H7 (cell line): ENCODE measurements at regions not wholly inside any gene's neighbourhood (a gene's known extent, or its start where the extent isn't known, plus 50 kb on each side); places are given as distances from the start of the nearest gene placed in this dataset.

ENCODE experiments used
- DNase-seq: peaks from one replicate; pipeline ENCODE4 v3.0.0; 2012
- H3K27me3 ChIP-seq: 2 replicates; pipeline ENCODE4 v1.6.0; 2011; ENCODE audit warnings: mild to moderate bottlenecking, low read length; ENCODE audit not compliant: control insufficient read depth, insufficient read depth
- H3K36me3 ChIP-seq: replicated peaks from 2 replicates; pipeline ENCODE4 v1.5.1; 2011; ENCODE audit warnings: low read length; ENCODE audit not compliant: control insufficient read depth, insufficient read depth
- H3K4me3 ChIP-seq: 2 replicates; pipeline ENCODE4 v1.5.1; 2011; ENCODE audit warnings: low read depth, mild to moderate bottlenecking, control low read depth, low read length, moderate library complexity; ENCODE audit not compliant: insufficient read depth

GRCh38 chr1:73953586-73953985, 244.4 kb downstream of the LRRIQ3 start:
- no peaks in the 10 kb centered on the region for H3K27me3 ChIP-seq
- no peak overlapping the region for H3K4me3 ChIP-seq
- DNase-seq, result no peak
- no peaks in the 10 kb centered on the region for H3K36me3 ChIP-seq

- H3K27me3 ChIP-seq, result no peaks in the 10 kb centered on the region
- DNase-seq, result no peak
- H3K4me3 ChIP-seq, result no peak overlapping the region
- H3K36me3 ChIP-seq, result no peaks in the 10 kb centered on the region
These were observed 244.8 kb downstream of the LRRIQ3 start for GRCh38 chr1:73953186-73953585.

GRCh38 chr1:73948055-73948454, 249.9 kb downstream of the LRRIQ3 start:
- no peak for DNase-seq
- Histone ChIP-seq H3K36me3 (no peaks in the 10 kb centered on the region), H3K27me3 (no peaks in the 10 kb centered on the region), H3K4me3 (no peak overlapping the region)

- Histone ChIP-seq H3K4me3 (no peak overlapping the region), H3K36me3 (no peaks in the 10 kb centered on the region), H3K27me3 (no peaks in the 10 kb centered on the region)
- DNase-seq, result no peak
These were observed 251.0 kb downstream of the LRRIQ3 start for GRCh38 chr1:73947009-73947408.

- Histone ChIP-seq H3K27me3 (no peaks in the 10 kb centered on the region), H3K4me3 (no peak overlapping the region), H3K36me3 (no peaks in the 10 kb centered on the region)
- DNase-seq, result no peak
These were observed 254.7 kb downstream of the LRRIQ3 start for GRCh38 chr1:73943270-73943669.

GRCh38 chr1:73930293-73930692, 267.7 kb downstream of the LRRIQ3 start:
- no peak for DNase-seq
- H3K27me3 ChIP-seq, result no peaks in the 10 kb centered on the region
- H3K36me3 ChIP-seq, result no peaks in the 10 kb centered on the region
- no peak overlapping the region for H3K4me3 ChIP-seq

- DNase-seq, result no peak
- Histone ChIP-seq H3K4me3 (no peak overlapping the region), H3K27me3 (no peaks in the 10 kb centered on the region), H3K36me3 (no peaks in the 10 kb centered on the region)
These were observed 283.0 kb downstream of the LRRIQ3 start for GRCh38 chr1:73914951-73915350.

GRCh38 chr1:73913025-73913424, 285.0 kb downstream of the LRRIQ3 start:
- H3K36me3 ChIP-seq, result no peaks in the 10 kb centered on the region
- no peak for DNase-seq
- no peak overlapping the region for H3K4me3 ChIP-seq
- H3K27me3 ChIP-seq, result no peaks in the 10 kb centered on the region

GRCh38 chr1:73911849-73912248, 286.1 kb downstream of the LRRIQ3 start:
- Histone ChIP-seq H3K36me3 (no peaks in the 10 kb centered on the region), H3K4me3 (no peak overlapping the region), H3K27me3 (no peaks in the 10 kb centered on the region)
- no peak for DNase-seq

- H3K27me3 ChIP-seq, result no peaks in the 10 kb centered on the region
- H3K36me3 ChIP-seq, result no peaks in the 10 kb centered on the region
- no peak for DNase-seq
- no peak overlapping the region for H3K4me3 ChIP-seq
These were observed 287.5 kb downstream of the LRRIQ3 start for GRCh38 chr1:73910466-73910865.

- no peaks in the 10 kb centered on the region for H3K36me3 ChIP-seq
- H3K27me3 ChIP-seq, result no peaks in the 10 kb centered on the region
- no peak for DNase-seq
- no peak overlapping the region for H3K4me3 ChIP-seq
These were observed 287.9 kb downstream of the LRRIQ3 start for GRCh38 chr1:73910062-73910461.

GRCh38 chr1:73909043-73909562, 288.9 kb downstream of the LRRIQ3 start:
- H3K4me3 ChIP-seq, result no peak overlapping the region
- H3K27me3 ChIP-seq, result no peaks in the 10 kb centered on the region
- no peak for DNase-seq
- no peaks in the 10 kb centered on the region for H3K36me3 ChIP-seq

GRCh38 chr1:73907051-73907450, 290.9 kb downstream of the LRRIQ3 start:
- Histone ChIP-seq H3K27me3 (no peaks in the 10 kb centered on the region), H3K36me3 (no peaks in the 10 kb centered on the region), H3K4me3 (no peak overlapping the region)
- no peak for DNase-seq

GRCh38 chr1:73903092-73903491, 294.9 kb downstream of the LRRIQ3 start:
- H3K27me3 ChIP-seq, result no peaks in the 10 kb centered on the region
- no peaks in the 10 kb centered on the region for H3K36me3 ChIP-seq
- no peak overlapping the region for H3K4me3 ChIP-seq
- no peak for DNase-seq

GRCh38 chr1:73901738-73902137, 296.2 kb downstream of the LRRIQ3 start:
- Histone ChIP-seq H3K4me3 (no peak overlapping the region), H3K36me3 (no peaks in the 10 kb centered on the region), H3K27me3 (no peaks in the 10 kb centered on the region)
- no peak for DNase-seq

- Histone ChIP-seq H3K36me3 (no peaks in the 10 kb centered on the region), H3K4me3 (no peak overlapping the region), H3K27me3 (no peaks in the 10 kb centered on the region)
- DNase-seq, result no peak
These were observed 298.7 kb downstream of the LRRIQ3 start for GRCh38 chr1:73899311-73899710.
